Medulla oblongata (tissue), 1 donor: ENCODE measurements at regions not wholly inside any gene's neighbourhood (a gene's known extent, or its start where the extent isn't known, plus 50 kb on each side); places are given as distances from the start of the nearest gene placed in this dataset.
"Not testable (repeated sequence)": the region's sequence is repeated elsewhere in the genome, so short reads cannot be mapped to it uniquely, and the experiment has no call there.

Experiments
- DNase-seq: peaks from one replicate; pipeline ENCODE4 v3.0.0-alpha.2; 2015; ENCODE audit errors: extremely low spot score

DNA sequence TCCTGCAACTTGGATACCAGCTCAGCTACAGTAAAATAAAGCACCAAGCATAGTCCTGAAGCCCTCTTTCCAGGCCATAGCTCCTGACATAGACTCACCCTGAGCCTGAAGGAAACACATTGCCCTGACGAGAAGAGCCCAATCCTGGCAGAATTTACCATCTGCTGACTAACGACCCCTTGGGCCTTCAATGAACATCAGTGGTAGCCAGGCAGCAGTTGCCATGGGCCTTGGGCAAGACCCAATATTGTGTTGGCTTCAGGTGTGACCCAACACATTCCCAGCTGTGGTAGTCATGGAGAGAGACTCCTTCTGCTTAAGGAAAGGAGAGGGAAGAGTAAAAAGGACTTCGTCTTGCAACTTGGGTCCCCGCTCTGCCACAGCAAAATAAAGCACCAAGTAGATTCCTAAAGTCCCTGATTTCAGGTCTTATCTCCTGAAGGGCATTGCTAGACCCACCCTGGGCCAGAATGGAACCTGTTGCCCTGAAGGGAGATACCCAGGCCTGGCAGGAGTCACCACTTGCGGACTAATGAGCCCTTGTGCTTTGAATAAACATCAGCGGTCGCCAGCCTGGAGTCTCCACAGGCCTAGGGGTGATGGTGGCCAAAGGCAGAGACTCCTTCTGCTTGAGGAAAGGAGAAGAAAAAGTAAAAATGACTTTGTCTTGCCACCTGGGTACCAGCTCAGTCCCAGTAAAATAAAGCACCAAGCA lies 902.6 kb downstream of the C4orf33 start:
- no peak for DNase-seq

DNA sequence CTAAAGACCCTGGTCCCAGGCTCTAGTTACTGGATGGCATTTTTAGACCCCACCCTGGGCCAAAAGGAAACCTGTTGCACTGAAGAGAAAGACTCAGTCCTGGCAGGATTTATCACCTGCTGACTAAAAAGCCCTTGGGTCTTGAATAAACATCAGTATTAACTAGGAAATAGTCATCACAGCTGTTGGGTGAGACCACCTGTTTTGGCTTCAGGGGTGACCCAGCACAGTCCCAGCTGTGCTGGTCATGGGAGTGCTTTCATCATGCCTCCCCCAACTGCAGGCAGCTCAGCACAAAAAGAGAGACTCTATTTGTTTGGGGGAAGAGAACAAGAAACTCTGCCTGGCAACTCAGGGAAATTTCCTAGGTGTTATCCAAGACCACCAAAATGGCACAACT lies 903.2 kb downstream of the C4orf33 start:
- DNase-seq = no peak

DNA sequence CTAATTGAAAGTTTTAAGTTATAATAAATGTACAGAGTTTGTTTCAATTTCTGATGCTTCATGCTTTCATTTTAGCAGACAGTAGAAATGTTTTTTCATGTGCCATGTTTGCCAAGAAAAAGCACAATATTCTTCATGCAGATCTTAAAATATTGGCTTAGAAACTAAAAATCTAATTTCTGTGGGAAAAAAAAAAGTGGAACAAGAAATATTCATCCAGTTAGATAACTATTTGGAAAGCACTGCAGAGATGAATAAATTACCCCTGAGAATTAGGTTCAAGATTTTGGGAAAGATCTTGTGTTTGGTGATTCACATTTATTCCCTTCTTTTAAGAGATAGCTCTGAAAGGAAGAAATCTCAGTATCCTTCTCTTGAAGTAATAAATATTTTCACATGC lies 912.5 kb downstream of the C4orf33 start:
- DNase-seq = no peak

DNA sequence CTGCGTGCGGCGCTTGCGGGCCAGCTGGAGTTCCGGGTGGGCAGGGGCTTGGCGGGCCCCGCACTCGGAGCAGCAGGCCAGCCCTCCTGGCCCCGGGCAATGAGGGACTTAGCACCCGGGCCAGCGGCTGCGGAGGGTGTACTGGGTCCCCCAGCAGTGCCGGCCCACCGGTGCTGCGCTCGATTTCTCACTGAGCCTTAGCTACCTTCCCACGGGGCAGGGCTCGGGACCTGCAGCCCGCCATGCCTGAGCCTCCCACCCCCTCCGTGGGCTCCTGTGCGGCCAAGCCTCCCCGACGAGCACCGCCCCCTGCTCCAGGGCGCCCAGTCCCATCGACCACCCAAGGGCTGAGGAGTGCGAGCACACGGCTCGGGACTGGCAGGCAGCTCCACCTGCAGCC lies 916.9 kb downstream of the C4orf33 start:
- not testable (repeated sequence) for DNase-seq

- no peak for DNase-seq
Observed at GRCh38 chr4:130021706-130022105, 925.8 kb downstream of the C4orf33 start.

GRCh38 chr4:130023088-130023487 lies 927.1 kb downstream of the C4orf33 start:
- DNase-seq = no peak

DNA sequence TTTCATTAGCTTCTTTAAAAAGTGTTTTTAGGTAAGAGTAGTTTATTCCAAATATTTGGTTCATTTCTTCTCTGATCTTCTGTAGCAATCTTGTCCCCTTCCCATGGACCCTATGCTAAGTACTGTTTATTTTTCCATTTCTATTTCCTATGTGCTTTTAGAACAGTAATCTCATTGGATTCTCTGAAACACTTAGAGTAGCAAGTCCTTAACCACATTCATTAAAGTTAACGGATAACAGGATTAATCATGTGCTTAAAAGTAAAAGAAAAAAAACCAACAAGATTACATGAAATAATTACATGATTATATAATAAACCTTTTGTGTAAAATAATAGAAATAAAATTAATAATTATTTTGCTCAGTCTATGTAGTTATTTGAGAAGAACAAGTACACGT lies 929.7 kb downstream of the C4orf33 start:
- no peak for DNase-seq

DNA sequence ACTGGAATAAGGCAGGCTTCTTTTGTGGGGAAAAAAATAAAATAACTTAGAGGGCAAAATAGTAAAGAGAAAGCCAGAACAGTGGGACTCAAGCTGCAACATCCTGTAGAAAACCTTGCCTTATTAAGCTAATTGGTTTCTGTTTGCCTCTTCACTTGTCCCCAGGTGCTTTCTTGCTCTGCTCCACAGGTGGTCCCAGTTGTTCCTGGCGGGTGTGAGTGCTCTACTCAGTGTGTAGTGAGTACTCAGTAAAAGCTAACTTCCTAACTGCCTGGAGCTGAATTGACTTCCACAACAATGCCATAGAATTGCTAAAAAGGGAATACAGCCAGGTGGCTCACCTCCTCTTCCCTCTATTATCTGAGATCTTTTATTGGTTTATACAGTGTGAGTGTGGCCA lies 930.2 kb downstream of the C4orf33 start:
- DNase-seq = no peak

DNA sequence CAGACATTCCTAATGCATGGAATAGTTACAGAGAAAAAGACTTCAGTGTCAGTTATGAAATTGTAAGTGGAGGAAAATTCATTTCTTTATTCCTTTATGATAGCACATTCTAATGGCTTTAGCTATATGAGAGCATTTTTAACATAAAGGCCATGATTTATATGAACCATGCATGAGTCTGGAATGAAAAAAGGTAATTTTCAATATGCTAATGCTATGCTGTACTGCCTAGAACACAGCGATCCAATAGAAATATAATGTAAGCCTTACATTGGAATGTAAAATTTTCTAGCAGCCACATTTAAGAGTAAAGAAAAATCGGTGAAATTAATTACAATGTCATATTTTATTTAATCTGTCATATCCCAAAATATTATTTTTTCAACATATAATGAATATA lies 932.0 kb downstream of the C4orf33 start:
- DNase-seq = no peak

DNA sequence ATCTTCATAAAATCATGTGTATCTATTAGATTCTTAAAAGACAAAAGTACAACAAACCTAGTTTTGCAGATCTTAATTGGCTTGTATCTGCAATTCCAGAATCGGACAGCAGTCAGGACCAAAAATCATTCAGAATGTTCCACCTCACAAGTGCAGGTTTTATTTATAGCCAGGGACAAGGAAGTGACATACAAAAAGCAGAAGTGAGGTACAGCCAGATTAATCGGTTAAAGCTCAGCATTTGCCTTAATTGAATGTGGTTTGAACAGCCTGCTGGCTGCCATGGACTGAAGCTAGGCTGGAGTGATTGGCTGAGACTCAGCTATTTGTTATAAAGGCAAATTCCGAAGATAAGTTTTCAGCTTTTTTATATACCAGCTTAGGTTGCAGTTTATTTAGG lies 932.6 kb downstream of the C4orf33 start:
- peak; percentile 59 for DNase-seq

DNA sequence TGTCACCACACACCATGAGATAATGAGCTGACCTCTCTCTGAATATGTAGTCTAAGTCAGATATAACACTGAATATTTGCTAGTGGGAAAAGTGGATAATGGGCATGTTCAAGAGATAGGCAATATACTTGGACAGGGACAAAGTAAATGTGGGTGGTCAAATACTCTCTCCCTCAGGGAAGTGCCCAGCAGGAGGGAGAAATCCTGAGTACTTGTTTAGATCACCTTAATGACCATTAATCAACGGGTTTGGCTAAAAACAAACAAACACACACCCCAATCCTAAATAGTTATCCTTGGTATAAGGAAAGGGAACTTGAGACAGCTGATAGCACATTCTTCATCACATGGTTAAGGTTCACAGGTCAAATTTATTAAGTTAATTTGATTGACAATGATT lies 933.5 kb downstream of the C4orf33 start:
- no peak for DNase-seq

GRCh38 chr4:130031858-130032257 lies 935.9 kb downstream of the C4orf33 start:
- DNase-seq = no peak

- not testable (repeated sequence) for DNase-seq
Observed at GRCh38 chr4:130033657-130034056, 937.7 kb downstream of the C4orf33 start.

DNA sequence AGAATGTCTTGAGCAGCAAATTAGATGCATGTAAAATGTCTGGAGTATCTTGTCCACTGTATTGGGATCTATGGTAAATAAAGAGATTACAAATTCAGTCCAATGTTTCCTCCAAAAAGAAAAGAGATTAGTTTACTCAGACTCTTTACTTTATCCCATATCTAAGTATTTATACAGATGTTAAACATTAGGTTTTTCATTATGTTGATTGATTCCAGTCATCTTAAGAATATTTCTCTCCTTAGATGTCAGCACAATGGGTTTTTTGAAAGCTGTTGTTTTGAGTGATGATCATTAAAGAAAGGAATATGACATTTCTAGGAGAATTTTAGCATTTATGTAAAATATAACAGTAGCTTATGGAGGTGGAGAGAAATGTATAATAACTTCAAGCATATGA lies 938.9 kb downstream of the C4orf33 start:
- no peak for DNase-seq

- DNase-seq = no peak
Observed at GRCh38 chr4:130035391-130035790, 939.4 kb downstream of the C4orf33 start.

GRCh38 chr4:130037866-130038265 lies 941.9 kb downstream of the C4orf33 start:
- not testable (repeated sequence) for DNase-seq

- DNase-seq = not testable (repeated sequence)
Observed at GRCh38 chr4:130038540-130038939, 942.6 kb downstream of the C4orf33 start.

DNA sequence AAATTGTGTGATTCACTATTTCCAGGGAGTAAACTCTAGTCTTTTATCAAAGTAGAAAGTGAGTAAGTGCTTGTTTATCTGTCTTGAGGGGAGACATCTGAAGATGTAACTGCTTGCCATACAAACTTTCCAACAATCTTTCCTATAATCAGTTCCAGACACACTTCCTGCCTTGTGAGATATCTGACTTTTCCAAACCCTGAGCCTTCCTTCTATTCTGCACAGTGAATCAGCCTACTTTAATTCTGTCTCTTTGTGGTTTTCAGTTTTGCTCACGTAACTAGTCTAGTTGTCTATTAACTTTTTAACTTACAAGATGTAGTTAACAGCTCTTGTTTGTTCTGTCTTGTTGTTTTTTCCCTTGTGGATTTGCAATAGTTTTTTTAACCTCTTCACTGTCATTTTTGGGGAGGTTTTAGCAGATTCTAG lies 947.8 kb downstream of the C4orf33 start:
- DNase-seq = no peak

DNA sequence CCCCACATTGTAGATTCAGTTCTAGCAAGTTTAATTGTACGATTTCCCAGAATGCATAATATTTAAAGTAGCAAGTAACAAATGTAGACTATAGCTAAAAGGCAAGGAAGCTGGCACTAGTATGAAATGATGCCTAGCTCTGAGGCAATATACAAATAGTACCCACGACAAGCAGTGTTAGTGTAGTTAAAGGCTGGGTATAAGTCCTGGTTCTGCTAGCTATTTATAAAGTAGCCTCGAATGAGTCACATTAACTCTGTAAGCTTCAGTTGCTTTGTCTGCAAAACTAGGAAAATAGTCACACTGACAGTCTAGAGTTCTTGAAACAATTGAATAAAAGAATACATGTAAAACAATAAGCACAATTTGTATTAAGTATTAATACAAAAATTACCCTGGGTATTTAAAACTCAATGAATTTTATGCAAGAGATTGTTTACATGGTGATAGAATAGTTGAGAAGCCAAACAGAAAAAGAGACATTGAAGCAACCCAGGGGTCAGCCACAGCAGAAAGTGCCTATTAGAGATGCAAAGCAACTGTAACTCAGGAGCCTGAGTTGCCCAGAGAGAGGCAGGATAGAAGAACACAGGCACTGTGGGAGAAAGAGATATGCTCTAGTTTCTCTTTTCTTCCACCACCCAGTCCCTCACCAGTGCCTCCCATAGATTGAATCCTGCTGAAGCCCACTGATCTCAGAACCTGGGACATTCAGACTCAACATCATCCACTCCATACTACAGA lies 949.0 kb downstream of the C4orf33 start:
- DNase-seq = no peak

DNA sequence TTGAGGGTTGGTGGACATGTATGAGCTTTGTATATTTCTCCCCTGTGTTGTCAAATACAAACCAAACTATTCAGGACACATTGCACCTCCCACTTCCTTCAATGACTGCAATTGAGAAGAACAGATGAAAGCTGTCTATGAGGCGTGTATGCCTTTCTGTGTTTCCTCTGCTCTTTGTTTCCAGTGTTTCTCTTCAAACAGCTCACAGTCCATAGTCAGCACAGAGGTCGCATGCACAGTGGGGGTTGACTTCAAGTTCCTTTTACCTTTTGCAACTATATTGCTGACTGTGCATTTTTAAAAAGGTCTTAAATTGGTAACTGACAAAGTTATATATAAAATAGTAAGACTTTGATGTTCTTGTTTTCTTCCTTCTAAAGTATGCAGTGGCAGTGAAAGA lies 957.8 kb downstream of the C4orf33 start:
- no peak for DNase-seq

DNA sequence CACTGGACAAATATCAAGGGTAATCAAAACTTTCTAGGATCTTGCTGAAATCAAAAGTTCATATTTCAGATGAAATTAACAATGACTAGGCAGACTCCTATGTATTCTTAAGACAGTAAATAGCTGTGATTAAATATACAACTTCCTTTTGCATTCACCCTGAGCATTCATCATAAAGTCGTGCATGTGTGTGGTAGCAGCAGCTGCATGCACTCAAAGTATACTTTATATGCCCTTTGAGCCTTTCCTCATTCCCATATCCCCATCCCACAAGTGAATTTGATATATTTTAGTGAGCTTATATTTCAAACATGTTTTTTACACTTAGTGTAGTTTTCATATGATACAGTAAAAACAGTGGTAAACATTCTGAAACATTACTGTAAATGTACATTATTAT lies 959.0 kb downstream of the C4orf33 start:
- no peak for DNase-seq

DNA sequence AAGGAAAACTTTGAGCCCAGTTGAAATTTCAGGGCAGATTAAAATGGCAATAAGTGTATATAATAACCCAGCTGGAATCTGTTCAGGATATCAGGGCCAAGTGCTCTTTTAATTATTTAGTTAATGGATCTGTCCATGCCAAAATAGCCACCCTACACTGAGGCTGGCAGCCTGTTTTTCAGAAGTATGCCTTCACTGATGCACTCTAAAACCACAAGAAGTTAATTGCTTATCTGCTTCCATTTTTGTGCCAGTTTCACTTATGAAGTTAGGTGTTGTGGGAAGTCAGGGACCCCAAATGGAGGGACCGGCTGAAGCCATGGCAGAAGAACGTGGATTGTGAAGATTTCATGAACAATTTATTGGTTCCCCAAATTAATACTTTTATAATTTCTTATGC lies 960.3 kb downstream of the C4orf33 start:
- DNase-seq = no peak

DNA sequence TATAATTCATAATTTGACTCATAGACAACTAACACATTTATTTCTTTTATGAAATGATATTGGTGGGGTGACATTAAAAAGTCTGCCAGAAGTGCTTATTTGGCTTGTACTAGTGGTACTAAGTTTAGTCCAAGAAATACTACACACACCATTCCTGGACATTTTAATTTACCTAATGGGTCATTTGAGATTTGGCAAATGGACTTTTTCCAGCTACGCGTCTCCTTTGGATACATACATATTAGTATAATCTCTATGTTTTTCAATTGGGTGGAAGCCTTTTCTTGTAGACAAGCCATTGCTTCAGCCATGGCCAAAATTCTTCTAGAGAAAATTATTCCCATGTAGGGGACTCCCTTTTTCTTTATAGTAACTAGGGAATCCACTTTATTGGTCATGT lies 968.5 kb downstream of the C4orf33 start:
- DNase-seq = no peak
